H1 (cell line): ENCODE measurements at regions not wholly inside any gene's neighbourhood (a gene's known extent, or its start where the extent isn't known, plus 50 kb on each side); places are given as distances from the start of the nearest gene placed in this dataset.

Source experiments
- CTCF ChIA-PET: fragments of 300-600 bp; sonication (Branson Sonifier 250); formaldehyde crosslinking; loops from one replicate; lab custom pipeline; 2021; ENCODE audit not compliant: partially characterized antibody; lab: Charles Lee
- POLR2A ChIA-PET: fragments of 300-600 bp; sonication (Branson Sonifier 250); formaldehyde crosslinking; loops from one replicate; lab custom pipeline; 2021; ENCODE audit warnings: inconsistent platforms; ENCODE audit not compliant: partially characterized antibody; lab: Charles Lee
- DNase-seq, 2 experiments: peaks; one replicate each; pipeline versions ENCODE4 v3.0.0 to v3.0.0-alpha.2; 2010 to 2022; ENCODE audit warnings: low spot score in 2 of 2, low read depth in 1 of 2, mixed read lengths in 1 of 2
- FAIRE-seq: peaks from 2 replicates; lab custom pipeline; 2011; peaks lifted over from hg19 to GRCh38; lab: Jason Lieb, UNC
- H2AFZ ChIP-seq: 2 replicates; pipeline ENCODE4 v1.8.1; 2012; ENCODE audit warnings: low read length, inconsistent platforms
- H2AK5ac ChIP-seq: 2 replicates; pipeline ENCODE4 v1.6.1; 2013; ENCODE audit warnings: low read depth, low read length
- H2BK120ac ChIP-seq: replicated peaks from 2 replicates; pipeline ENCODE3; 2013; ENCODE audit warnings: low read depth, low read length, inconsistent platforms
- H2BK12ac ChIP-seq: 2 replicates; pipeline ENCODE4 v1.6.1; 2013; ENCODE audit warnings: low read depth, low read length
- H2BK15ac ChIP-seq: 2 replicates; pipeline ENCODE4 v1.6.1; 2013; ENCODE audit warnings: low read length
- H2BK20ac ChIP-seq: 2 replicates; pipeline ENCODE4 v1.6.1; 2013; ENCODE audit warnings: low read length
- H2BK5ac ChIP-seq: 2 replicates; pipeline ENCODE4 v1.6.1; 2013; ENCODE audit warnings: low read depth, low read length
- H3K14ac ChIP-seq: 2 replicates; pipeline ENCODE4 v1.6.1; 2013; ENCODE audit warnings: inconsistent platforms; ENCODE audit not compliant: insufficient read length
- H3K18ac ChIP-seq: 2 replicates; pipeline ENCODE4 v1.6.1; 2013; ENCODE audit warnings: low read length; ENCODE audit errors: extremely low read depth
- H3K23ac ChIP-seq: 2 replicates; pipeline ENCODE4 v1.6.1; 2013; ENCODE audit warnings: inconsistent platforms; ENCODE audit not compliant: insufficient read length
- H3K23me2 ChIP-seq: 2 replicates; pipeline ENCODE4 v1.6.1; 2013; ENCODE audit warnings: low read depth, low read length
- H3K27ac ChIP-seq: 2 replicates; pipeline ENCODE4 v1.6.1; 2011; ENCODE audit warnings: low read depth, low read length, inconsistent platforms
- H3K27me3 ChIP-seq, 4 experiments: replicated peaks in 1 of 4; 1 replicate in 1 of 4; 2 replicates in 3 of 4; pipeline versions ENCODE4 v1.6.1 to v1.8.1; 2011 to 2013; ENCODE audit warnings: low read length in 3 of 4, mild to moderate bottlenecking in 3 of 4, inconsistent platforms in 2 of 4, mixed read lengths in 2 of 4, moderate library complexity in 1 of 4; ENCODE audit not compliant: control insufficient read depth in 3 of 4, insufficient read depth in 3 of 4; ENCODE audit errors: extremely low read depth in 1 of 4
- H3K36me3 ChIP-seq, 4 experiments: 2 replicates each; pipeline versions ENCODE4 v1.6.1 to v1.8.1; 2011 to 2013; ENCODE audit warnings: mild to moderate bottlenecking in 4 of 4, low read length in 3 of 4, moderate library complexity in 2 of 4, control low read depth in 1 of 4, inconsistent platforms in 1 of 4; ENCODE audit not compliant: insufficient read depth in 4 of 4, control insufficient read depth in 2 of 4
- H3K4ac ChIP-seq: replicated peaks from 2 replicates; pipeline ENCODE3; 2013; ENCODE audit warnings: low read length, low read depth, mixed read lengths, inconsistent platforms; ENCODE audit not compliant: insufficient read length
- H3K4me1 ChIP-seq, 4 experiments: replicated peaks in 1 of 4; 1 replicate in 1 of 4; 2 replicates in 3 of 4; pipeline versions ENCODE4 v1.6.1 to v1.8.1; 2011 to 2013; ENCODE audit warnings: low read length in 3 of 4, inconsistent platforms in 2 of 4, mixed read lengths in 1 of 4; ENCODE audit not compliant: insufficient read depth in 4 of 4, control insufficient read depth in 3 of 4
- H3K4me2 ChIP-seq, 2 experiments: 2 replicates each; pipeline versions ENCODE4 v1.6.1 to v1.8.1; 2011 to 2013; ENCODE audit warnings: low read depth in 2 of 2, low read length in 2 of 2, control low read depth in 1 of 2, inconsistent platforms in 1 of 2, mild to moderate bottlenecking in 1 of 2; ENCODE audit not compliant: insufficient read depth in 1 of 2
- H3K4me3 ChIP-seq, 4 experiments: fragments of 200-600, 300-600 bp in 1 of 4; sonication (generic), shearing (Covaris generic), sonication (Bioruptor Twin) in 1 of 4; 2 replicates each; pipeline versions ENCODE4 v1.5.1 to v1.8.1; 2011 to 2016; ENCODE audit warnings: low read length in 4 of 4, low read depth in 3 of 4, control low read depth in 2 of 4, inconsistent platforms in 2 of 4, mild to moderate bottlenecking in 2 of 4, mixed read lengths in 1 of 4, moderate library complexity in 1 of 4; ENCODE audit not compliant: insufficient read depth in 2 of 4; ENCODE audit errors: extremely low read depth in 1 of 4
- H3K56ac ChIP-seq: replicated peaks from 2 replicates; pipeline ENCODE3; 2013; ENCODE audit warnings: low read depth, mild to moderate bottlenecking, mixed read lengths, low read length, inconsistent platforms; ENCODE audit not compliant: insufficient read length
- H3K79me1 ChIP-seq: 2 replicates; pipeline ENCODE4 v1.6.1; 2013; ENCODE audit warnings: low read depth, low read length, control low read depth
- H3K79me2 ChIP-seq, 2 experiments: 2 replicates each; pipeline versions ENCODE4 v1.6.1 to v1.8.1; 2012 to 2013; ENCODE audit warnings: low read length in 2 of 2, mild to moderate bottlenecking in 2 of 2, inconsistent platforms in 1 of 2; ENCODE audit not compliant: insufficient read depth in 2 of 2, control insufficient read depth in 1 of 2
- H3K9ac ChIP-seq, 4 experiments: replicated peaks in 1 of 4; 1 replicate in 1 of 4; 2 replicates in 3 of 4; pipeline versions ENCODE4 v1.6.1 to v1.8.1; 2011 to 2013; ENCODE audit warnings: low read depth in 3 of 4, low read length in 3 of 4, control low read depth in 2 of 4, mild to moderate bottlenecking in 2 of 4, moderate library complexity in 2 of 4, inconsistent platforms in 1 of 4; ENCODE audit errors: extremely low read depth in 1 of 4
- H3K9me3 ChIP-seq, 2 experiments: 2 replicates each; pipeline versions ENCODE4 v1.6.1 to v1.8.1; 2012 to 2013; ENCODE audit warnings: mild to moderate bottlenecking in 2 of 2, moderate library complexity in 2 of 2, control low read depth in 1 of 2, inconsistent platforms in 1 of 2, low read depth in 1 of 2, low read length in 1 of 2, mixed read lengths in 1 of 2; ENCODE audit not compliant: insufficient read depth in 2 of 2
- H4K20me1 ChIP-seq, 2 experiments: replicated peaks in 1 of 2; 2 replicates each; pipeline versions ENCODE3 to v1.8.1; 2011 to 2013; ENCODE audit warnings: inconsistent platforms in 2 of 2, low read length in 2 of 2, mild to moderate bottlenecking in 1 of 2; ENCODE audit not compliant: insufficient read depth in 2 of 2, control insufficient read depth in 1 of 2
- H4K5ac ChIP-seq: 2 replicates; pipeline ENCODE4 v1.6.1; 2013; ENCODE audit warnings: low read length, low read depth, mixed read lengths, inconsistent platforms; ENCODE audit not compliant: insufficient read length
- H4K8ac ChIP-seq: 2 replicates; pipeline ENCODE4 v1.8.0; 2013; ENCODE audit warnings: mild to moderate bottlenecking, moderate library complexity, low read length, inconsistent platforms; ENCODE audit not compliant: insufficient read depth; ENCODE audit errors: extremely low read depth
- H4K91ac ChIP-seq: replicated peaks from 2 replicates; pipeline ENCODE3; 2013; ENCODE audit warnings: low read length, mixed read lengths, inconsistent platforms; ENCODE audit not compliant: insufficient read length
- EZH2 ChIP-seq: fragments of 200-600 bp; sonication (generic); IDR thresholded peaks from 2 replicates; pipeline ENCODE4 v1.7.1; 2012; ENCODE audit warnings: low read depth, mild to moderate bottlenecking, moderate library complexity, low read length, inconsistent platforms; ENCODE audit not compliant: severe bottlenecking
- HDAC2 ChIP-seq, 2 experiments: fragments of 300-600 bp in 1 of 2; sonication (generic) in 1 of 2; IDR thresholded peaks; 2 replicates each; pipeline ENCODE4 v1.6.1; 2011 to 2012; ENCODE audit warnings: low read depth in 2 of 2, low read length in 2 of 2, mild to moderate bottlenecking in 2 of 2, moderate library complexity in 2 of 2, borderline replicate concordance in 1 of 2, inconsistent platforms in 1 of 2
- NANOG ChIP-seq: IDR thresholded peaks from 2 replicates; pipeline ENCODE4 v1.6.1; 2011; ENCODE audit warnings: low read length, low read depth, mild to moderate bottlenecking, inconsistent platforms; ENCODE audit not compliant: insufficient read depth, poor library complexity, severe bottlenecking
- POLR2AphosphoS5 ChIP-seq: IDR thresholded peaks from 2 replicates; pipeline ENCODE4 v1.6.1; 2011; ENCODE audit warnings: low read depth, low read length
- TCF12 ChIP-seq: IDR thresholded peaks from 2 replicates; pipeline ENCODE4 v1.6.1; 2011; ENCODE audit warnings: low read depth, mild to moderate bottlenecking, low read length
- WGBS, 2 experiments: shearing (Covaris generic) in 1 of 2; methylation state at CpG; one replicate each; pipeline versions ENCODE4 v1.1.6 to v1.1.7; 2013 to 2015; ENCODE audit warnings: low lambda C conversion rate in 2 of 2, mixed read lengths in 2 of 2, inconsistent platforms in 1 of 2, low coverage in 1 of 2, missing lambda C conversion rate in 1 of 2; ENCODE audit not compliant: insufficient replicate concordance in 2 of 2, insufficient coverage in 1 of 2, insufficient read length in 1 of 2; ENCODE audit errors: extremely low coverage in 1 of 2, missing lambda C conversion rate in 1 of 2; 5-methylcytosine and 5-hydroxymethylcytosine counted together

- Histone ChIP-seq H3K27me3 (no peaks in the 10 kb centered on the region), H3K9me3 (no peaks in the 10 kb centered on the region), H4K20me1 (no peaks in the 10 kb centered on the region), H4K91ac (no peak overlapping the region), H3K79me1 (no peaks in the 10 kb centered on the region), H2AFZ (no peak overlapping the region), H3K56ac (no peak overlapping the region), H3K4me3 (no peak overlapping the region), H2BK120ac (no peak overlapping the region), H3K18ac (no peak overlapping the region), H3K79me2 (no peaks in the 10 kb centered on the region), H3K14ac (no peak overlapping the region), H3K23me2 (no peaks in the 10 kb centered on the region), H3K9ac (no peak overlapping the region), H3K4me2 (no peak overlapping the region), H4K5ac (no peak overlapping the region), H3K36me3 (no peaks in the 10 kb centered on the region), H4K8ac (no peak overlapping the region), H2BK20ac (no peak overlapping the region), H3K23ac (no peak overlapping the region), H2AK5ac (no peak overlapping the region), H2BK15ac (no peak overlapping the region), H3K27ac (no peak overlapping the region), H2BK5ac (no peak overlapping the region), H2BK12ac (no peak overlapping the region), H3K4ac (no peak overlapping the region), H3K4me1 (no peaks in the 10 kb centered on the region)
- WGBS, 2 experiments = 84% methylated on average over 2 of the region's 2 CpGs; no CpG with 5 or more reads in 1 of the 2 experiments
- FAIRE-seq (no peak), DNase-seq (no peak)
- ChIA-PET CTCF (interaction anchor here (0.6 to 4.5 kb wide), 2 partner anchors 11 to 20 kb away, joined by 3 to 19 read pairs; no protein-coding TSS in a partner anchor), POLR2A (no interaction called here)
- TF ChIP-seq HDAC2 (IDR thresholded peaks at IDR 0.05; ENCODE audit: borderline replicate concordance in 1 of 2, low read depth in 2 of 2, low read length in 2 of 2) (no peak), EZH2 (no peak), NANOG (no peak), POLR2AphosphoS5 (no peak), TCF12 (no peak)
Observed at GRCh38 chr5:86869268-86869667, 251.5 kb downstream of the COX7C start.
